ENCODE measurements at regions not wholly inside any gene's neighbourhood (a gene's known extent, or its start where the extent isn't known, plus 50 kb on each side); places are given as distances from the start of the nearest gene placed in this dataset.
"Not testable (repeated sequence)": the region's sequence is repeated elsewhere in the genome, so short reads cannot be mapped to it uniquely, and the experiment has no call there.

DNA sequence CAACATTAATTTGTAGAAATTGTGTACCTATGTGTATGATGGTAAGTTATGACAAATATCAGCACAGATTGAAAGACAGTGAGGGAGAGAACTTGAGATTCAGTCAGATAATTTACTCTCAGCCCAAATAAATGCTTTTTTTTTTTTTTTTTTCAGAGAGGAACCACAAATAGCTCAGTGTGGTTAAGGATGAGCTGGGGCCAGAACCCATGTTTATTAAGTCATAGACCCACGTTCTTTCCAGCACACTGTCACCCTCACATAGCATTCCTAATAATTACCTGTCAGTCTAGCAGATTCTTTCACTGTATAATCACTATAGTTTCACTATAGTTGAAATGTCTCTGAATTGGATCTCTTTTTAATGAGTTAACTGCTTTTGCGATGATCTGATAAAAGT is 246.1 kb downstream of the ZIC1 start:
- Histone ChIP-seq H3K27ac (no peak overlapping the region), H3K4me3 (no peak overlapping the region)

DNA sequence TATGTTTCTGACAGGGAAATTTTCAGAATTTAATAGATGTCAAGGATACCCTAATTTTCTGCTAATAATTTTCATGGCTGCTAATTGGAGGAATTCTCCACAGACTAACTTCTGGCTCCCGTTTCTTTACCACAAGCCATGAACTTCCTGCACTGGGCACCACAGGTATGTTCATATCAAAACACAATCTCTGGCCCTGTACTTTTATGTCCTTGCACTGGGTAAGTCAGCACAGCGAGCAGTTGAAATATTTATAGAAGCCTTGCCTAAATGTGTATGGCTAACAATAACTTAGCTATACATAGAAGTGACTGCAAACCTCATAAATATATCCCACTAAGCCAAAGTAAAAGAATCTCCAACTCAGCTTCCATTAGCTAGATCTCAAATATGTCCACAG is 246.9 kb downstream of the ZIC1 start:
- H3K4me3 ChIP-seq, result no peak overlapping the region
- no peak overlapping the region for H3K27ac ChIP-seq

GRCh38 chr3:147661916-147662315 is 252.8 kb downstream of the ZIC1 start:
- no peak overlapping the region for H3K4me3 ChIP-seq
- no peak overlapping the region for H3K27ac ChIP-seq

- Histone ChIP-seq H3K27ac (no peak overlapping the region), H3K4me3 (no peak overlapping the region)
These were observed 253.5 kb downstream of the ZIC1 start for GRCh38 chr3:147662705-147663104.

DNA sequence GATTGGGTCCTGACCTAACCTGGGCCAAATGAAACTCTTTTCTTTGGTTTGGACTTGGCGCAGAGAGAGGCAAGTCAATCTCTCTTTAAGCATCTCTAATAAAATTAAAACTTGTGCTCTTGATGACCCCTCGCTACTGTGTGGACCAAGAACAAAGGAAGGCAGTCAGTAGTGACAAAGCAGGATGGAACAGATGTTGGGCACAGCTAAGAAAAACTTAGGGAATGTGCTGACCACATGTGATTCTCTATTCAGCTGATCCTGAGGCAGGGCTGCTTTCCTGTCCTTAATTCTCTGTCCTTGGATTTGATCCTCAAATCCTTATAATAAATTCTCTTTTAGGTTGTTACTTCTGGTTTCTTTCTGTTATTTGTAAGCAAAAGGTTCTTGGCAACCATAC is 259.9 kb downstream of the ZIC1 start:
- no peak overlapping the region for H3K4me3 ChIP-seq

DNA sequence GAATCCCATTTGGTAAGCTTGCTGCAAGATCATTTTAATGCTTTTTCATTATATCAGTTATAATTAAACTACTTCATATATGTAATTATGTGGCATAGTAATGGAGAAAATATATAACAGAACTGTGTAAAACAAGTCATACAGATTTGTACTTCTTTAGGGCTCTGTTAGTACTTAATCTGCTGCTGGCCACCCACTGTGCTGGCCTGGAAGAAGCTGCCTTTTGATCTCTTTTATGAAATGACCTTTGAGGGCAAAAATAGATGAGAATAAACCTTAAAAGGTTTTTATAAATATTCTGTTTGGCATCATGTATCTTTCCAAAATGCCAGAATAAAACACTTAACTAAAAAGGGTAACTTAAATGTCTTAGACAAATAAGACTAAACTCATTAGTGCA is 262.9 kb downstream of the ZIC1 start:
- H3K4me3 ChIP-seq, result no peak overlapping the region
- no peak overlapping the region for H3K27ac ChIP-seq

More for the DNA sequence above, 259.9 kb downstream of the ZIC1 start:
- H3K27ac ChIP-seq, result no peak overlapping the region

GRCh38 chr3:147672436-147672835 is 263.3 kb downstream of the ZIC1 start:
- Histone ChIP-seq H3K27ac (no peak overlapping the region), H3K4me3 (no peak overlapping the region)

DNA sequence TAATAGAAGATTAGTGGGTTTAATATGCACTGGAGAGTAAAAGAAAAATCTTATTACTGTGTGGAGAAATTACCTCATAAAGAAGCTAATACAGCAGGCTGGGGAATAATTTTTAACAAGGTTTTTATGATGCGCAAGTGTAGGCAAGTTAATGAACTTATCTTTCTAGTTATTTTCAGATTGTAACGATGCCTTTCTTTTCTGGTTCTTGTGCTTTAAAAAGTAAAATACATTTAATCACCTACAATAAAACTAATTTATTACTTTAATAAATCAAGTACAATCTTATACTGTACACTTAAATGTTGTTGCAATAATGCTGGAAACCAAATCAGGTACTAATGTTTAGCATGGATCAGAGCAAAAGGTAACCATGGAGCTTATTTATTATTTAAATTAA is 266.6 kb downstream of the ZIC1 start:
- no peak overlapping the region for H3K27ac ChIP-seq

GRCh38 chr3:147680837-147681483 is 271.8 kb downstream of the ZIC1 start:
- no peak overlapping the region for H3K4me3 ChIP-seq
- no peak overlapping the region for H3K27ac ChIP-seq

More for the DNA sequence above, 266.6 kb downstream of the ZIC1 start:
- no peak overlapping the region for H3K4me3 ChIP-seq

DNA sequence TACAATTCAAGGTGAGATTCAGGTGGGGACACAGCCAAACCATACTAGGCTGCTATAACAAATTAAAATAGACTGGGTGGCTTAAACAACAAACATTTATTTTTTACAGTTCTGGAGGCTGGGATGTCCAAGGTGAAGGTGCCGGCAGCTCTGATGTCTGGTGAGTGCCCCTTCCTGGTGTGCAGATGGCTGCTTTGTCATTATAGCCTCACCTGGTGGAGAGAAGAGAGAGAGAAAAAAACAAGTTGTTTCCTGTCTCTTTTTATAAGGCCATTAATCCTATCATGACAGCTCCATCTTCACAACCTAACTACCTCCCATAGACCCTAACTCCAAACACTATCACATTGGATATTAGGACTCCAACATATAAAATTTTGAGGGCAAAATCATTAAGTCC is 279.7 kb downstream of the ZIC1 start:
- no peak overlapping the region for H3K4me3 ChIP-seq
- no peak overlapping the region for H3K27ac ChIP-seq

DNA sequence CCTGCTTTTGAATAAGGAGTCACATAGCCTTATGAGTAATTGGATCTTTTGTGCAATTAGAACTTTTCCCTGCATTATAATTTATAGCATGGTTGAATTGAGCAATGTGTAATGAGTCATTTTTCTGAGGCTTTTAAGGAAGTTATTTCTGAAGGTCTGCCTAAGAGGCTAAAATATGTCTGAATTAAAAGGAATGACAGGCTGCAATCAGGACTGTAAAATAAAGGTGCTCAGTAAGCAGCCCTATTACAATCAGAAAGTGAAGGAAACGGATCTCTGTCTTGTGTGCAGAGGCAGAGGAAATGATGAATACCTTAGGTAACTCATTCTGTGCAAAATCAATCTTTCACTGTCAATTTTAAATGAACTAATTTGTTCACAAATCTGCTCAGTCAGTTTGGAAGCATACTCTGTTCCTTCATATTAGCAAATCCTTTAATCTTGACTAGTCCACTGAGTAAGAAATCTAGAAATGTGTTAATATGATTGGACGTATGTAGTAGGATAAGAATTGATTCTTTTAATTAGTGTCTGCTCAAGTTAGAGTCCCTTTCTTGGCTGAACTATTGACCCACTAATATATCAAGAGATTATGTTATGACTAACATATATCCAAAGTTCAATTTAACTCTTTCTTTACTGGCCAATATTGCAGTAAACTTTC is 290.1 kb downstream of the ZIC1 start:
- H3K4me3 ChIP-seq, result no peak overlapping the region
- no peak overlapping the region for H3K27ac ChIP-seq

GRCh38 chr3:147701195-147701594 is 292.0 kb downstream of the ZIC1 start:
- H3K27ac ChIP-seq, result no peak overlapping the region
- H3K4me3 ChIP-seq, result no peak overlapping the region

DNA sequence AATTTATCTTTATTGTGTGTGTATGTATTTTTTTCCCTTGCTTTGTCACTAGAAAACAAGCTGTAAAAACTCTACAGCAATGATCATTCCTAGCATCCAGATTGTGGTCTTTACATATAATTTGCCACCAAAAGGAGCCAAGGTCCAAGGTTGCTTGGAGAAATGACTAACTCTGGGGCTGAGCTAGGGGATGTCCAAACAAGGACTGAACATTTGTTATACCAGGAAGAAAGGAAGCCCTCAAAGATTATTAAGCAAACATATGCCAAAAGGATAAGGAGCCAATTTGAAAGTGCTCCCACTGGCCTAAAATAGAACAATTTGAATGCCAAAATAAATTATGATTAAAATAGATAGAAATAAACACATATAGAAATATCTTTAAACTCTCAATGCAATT is 293.3 kb downstream of the ZIC1 start:
- H3K27ac ChIP-seq, result no peak overlapping the region
- H3K4me3 ChIP-seq, result no peak overlapping the region

DNA sequence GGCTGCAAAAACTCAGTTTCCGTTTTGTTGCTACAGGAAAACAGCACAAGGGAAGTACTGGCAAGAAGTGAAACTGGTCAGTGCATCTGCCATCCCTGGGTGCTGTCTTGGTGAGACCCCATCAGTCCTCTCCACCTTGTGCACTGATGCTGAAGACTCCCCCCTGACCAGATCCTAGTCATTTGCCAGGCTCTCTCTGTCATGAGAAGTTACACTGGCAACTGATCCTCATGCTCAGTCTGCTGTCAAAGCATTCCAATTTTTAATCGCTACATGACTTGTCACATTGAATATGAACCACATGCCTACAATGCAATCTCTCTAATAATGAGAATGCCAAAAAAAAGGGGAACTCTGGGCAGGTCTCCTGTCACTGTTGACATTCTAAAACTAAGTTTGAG is 296.5 kb downstream of the ZIC1 start:
- no peak overlapping the region for H3K27ac ChIP-seq
- H3K4me3 ChIP-seq, result no peak overlapping the region

GRCh38 chr3:147710753-147711152 is 301.6 kb downstream of the ZIC1 start:
- not testable (repeated sequence) for H3K27ac ChIP-seq, H3K4me3 ChIP-seq

- no peak overlapping the region for H3K4me3 ChIP-seq
- H3K27ac ChIP-seq, result no peak overlapping the region
These were observed 303.2 kb downstream of the ZIC1 start for GRCh38 chr3:147712357-147712756.

GRCh38 chr3:147712758-147713157 is 303.6 kb downstream of the ZIC1 start:
- not testable (repeated sequence) for H3K4me3 ChIP-seq, H3K27ac ChIP-seq

DNA sequence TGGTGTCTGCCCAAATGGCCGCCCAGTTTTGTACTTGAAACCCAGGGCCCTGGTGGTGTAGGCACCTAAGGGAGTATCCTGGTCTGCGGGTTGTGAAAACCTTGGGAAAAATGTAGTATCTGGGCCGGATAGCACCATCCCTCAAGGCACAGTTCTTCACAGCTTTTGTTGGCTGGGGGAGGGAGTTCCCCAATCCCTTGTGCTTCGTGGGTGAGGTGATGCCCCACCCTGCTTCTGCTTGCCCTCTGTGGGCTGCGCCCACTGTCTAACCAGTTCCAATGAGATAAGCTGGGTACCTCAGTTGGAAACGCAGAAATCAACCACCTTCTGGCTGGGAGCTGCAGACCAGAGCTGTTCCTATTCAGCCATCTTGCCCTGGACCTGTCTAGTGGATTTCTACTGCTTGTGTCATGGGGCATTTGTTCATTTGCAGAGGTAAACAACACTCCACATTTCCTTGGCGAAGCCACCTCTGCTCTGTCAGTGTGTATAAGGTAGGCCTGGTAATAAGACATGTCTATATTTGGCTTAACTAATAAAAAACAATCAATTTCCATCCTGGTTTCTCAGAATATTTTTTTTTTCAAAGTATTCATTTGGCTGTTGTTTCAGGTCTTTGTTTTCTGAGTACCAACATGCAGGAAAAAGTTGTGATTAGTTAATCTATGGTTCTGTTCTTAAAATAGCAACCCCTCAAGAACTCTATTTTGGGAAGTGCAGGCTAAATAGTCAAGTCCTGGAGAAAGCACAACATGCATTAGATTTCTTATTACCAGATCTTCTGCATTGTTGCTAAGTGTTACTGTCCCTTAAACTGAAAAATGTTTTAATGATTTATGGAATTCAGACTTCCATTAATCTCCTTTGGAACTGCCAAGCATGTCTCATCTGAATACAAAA is 304.3 kb downstream of the ZIC1 start:
- H3K27ac ChIP-seq, result no peak overlapping the region
- H3K4me3 ChIP-seq, result no peak overlapping the region

- no peak overlapping the region for H3K27ac ChIP-seq
- H3K4me3 ChIP-seq, result no peak overlapping the region
These were observed 320.5 kb downstream of the ZIC1 start for GRCh38 chr3:147729641-147730040.

DNA sequence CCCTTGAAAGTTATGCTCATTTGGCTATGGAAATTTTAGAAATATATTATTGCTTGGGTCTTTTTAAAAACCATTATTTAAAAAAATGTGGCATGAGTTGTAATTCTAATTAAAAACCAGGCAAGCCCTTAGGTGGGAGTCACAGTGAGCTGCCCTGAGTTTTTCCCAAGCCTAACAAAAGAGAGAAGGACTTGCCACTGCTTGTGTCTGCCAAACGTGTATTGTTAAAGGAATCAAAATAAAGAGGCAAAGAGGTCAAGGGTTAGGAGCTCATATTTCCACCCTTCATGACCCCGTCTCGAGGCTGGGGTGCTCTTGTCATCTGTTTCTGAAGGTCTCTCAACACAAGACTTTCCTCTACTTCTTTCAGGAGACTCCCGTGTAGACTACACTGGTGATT is 321.1 kb downstream of the ZIC1 start:
- no peak overlapping the region for H3K27ac ChIP-seq

GRCh38 chr3:147733217-147733616 is 324.1 kb downstream of the ZIC1 start:
- H3K27ac ChIP-seq, result no peak overlapping the region
- H3K4me3 ChIP-seq, result no peak overlapping the region

More for the DNA sequence above, 321.1 kb downstream of the ZIC1 start:
- no peak overlapping the region for H3K4me3 ChIP-seq
